ENCODE measurements at regions not wholly inside any gene's neighbourhood (a gene's known extent, or its start where the extent isn't known, plus 50 kb on each side); places are given as distances from the start of the nearest gene placed in this dataset.

DNA sequence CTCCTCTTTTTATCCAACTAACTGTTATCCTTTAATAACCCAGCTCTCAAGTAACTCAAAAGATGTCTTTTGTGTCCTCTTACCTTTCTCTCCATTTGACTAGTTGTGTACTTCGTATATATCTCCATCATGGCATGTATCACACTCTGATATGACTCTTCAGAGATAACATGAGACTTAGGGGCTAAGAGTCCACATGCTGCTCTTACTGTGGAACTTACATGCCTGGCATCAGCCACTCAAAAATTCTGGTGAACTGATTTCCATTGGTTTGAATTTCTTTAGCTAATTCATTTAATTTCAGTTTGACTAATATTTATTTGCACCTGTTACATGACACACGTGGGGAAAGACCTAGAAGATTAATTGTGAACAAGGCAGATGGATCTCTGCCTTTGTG lies 317.3 kb downstream of the HS3ST1 start:
- TF ChIP-seq, protein P1, sequence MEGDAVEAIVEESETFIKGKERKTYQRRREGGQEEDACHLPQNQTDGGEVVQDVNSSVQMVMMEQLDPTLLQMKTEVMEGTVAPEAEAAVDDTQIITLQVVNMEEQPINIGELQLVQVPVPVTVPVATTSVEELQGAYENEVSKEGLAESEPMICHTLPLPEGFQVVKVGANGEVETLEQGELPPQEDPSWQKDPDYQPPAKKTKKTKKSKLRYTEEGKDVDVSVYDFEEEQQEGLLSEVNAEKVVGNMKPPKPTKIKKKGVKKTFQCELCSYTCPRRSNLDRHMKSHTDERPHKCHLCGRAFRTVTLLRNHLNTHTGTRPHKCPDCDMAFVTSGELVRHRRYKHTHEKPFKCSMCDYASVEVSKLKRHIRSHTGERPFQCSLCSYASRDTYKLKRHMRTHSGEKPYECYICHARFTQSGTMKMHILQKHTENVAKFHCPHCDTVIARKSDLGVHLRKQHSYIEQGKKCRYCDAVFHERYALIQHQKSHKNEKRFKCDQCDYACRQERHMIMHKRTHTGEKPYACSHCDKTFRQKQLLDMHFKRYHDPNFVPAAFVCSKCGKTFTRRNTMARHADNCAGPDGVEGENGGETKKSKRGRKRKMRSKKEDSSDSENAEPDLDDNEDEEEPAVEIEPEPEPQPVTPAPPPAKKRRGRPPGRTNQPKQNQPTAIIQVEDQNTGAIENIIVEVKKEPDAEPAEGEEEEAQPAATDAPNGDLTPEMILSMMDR (IDR thresholded peaks at IDR 0.05) = no peak
- TF ChIP-seq, protein P2, sequence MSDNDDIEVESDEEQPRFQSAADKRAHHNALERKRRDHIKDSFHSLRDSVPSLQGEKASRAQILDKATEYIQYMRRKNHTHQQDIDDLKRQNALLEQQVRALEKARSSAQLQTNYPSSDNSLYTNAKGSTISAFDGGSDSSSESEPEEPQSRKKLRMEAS (CRISPR knock-in tag; IDR thresholded peaks at IDR 0.05) = no peak
- TF ChIP-seq, protein P3, sequence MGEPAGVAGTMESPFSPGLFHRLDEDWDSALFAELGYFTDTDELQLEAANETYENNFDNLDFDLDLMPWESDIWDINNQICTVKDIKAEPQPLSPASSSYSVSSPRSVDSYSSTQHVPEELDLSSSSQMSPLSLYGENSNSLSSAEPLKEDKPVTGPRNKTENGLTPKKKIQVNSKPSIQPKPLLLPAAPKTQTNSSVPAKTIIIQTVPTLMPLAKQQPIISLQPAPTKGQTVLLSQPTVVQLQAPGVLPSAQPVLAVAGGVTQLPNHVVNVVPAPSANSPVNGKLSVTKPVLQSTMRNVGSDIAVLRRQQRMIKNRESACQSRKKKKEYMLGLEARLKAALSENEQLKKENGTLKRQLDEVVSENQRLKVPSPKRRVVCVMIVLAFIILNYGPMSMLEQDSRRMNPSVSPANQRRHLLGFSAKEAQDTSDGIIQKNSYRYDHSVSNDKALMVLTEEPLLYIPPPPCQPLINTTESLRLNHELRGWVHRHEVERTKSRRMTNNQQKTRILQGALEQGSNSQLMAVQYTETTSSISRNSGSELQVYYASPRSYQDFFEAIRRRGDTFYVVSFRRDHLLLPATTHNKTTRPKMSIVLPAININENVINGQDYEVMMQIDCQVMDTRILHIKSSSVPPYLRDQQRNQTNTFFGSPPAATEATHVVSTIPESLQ (CRISPR knock-in tag; IDR thresholded peaks at IDR 0.05) = no peak
- TF ChIP-seq, protein P4, sequence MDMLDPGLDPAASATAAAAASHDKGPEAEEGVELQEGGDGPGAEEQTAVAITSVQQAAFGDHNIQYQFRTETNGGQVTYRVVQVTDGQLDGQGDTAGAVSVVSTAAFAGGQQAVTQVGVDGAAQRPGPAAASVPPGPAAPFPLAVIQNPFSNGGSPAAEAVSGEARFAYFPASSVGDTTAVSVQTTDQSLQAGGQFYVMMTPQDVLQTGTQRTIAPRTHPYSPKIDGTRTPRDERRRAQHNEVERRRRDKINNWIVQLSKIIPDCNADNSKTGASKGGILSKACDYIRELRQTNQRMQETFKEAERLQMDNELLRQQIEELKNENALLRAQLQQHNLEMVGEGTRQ (CRISPR knock-in tag; IDR thresholded peaks at IDR 0.05) = no peak
- TF ChIP-seq ATF1 (CRISPR knock-in tag; IDR thresholded peaks at IDR 0.05) (no peak), CREB1 (CRISPR knock-in tag; IDR thresholded peaks at IDR 0.05) (no peak), SP1 (CRISPR knock-in tag; conservative IDR thresholded peaks at IDR 0.05) (no peak), NFE2L1 (CRISPR knock-in tag; IDR thresholded peaks at IDR 0.05) (no peak), NFYB (CRISPR knock-in tag; conservative IDR thresholded peaks at IDR 0.05; ENCODE audit: low read depth) (no peak)
- TF ChIP-seq, protein P5, sequence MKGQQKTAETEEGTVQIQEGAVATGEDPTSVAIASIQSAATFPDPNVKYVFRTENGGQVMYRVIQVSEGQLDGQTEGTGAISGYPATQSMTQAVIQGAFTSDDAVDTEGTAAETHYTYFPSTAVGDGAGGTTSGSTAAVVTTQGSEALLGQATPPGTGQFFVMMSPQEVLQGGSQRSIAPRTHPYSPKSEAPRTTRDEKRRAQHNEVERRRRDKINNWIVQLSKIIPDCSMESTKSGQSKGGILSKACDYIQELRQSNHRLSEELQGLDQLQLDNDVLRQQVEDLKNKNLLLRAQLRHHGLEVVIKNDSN (CRISPR knock-in tag; IDR thresholded peaks at IDR 0.05) = no peak
- TF ChIP-seq, protein P6, sequence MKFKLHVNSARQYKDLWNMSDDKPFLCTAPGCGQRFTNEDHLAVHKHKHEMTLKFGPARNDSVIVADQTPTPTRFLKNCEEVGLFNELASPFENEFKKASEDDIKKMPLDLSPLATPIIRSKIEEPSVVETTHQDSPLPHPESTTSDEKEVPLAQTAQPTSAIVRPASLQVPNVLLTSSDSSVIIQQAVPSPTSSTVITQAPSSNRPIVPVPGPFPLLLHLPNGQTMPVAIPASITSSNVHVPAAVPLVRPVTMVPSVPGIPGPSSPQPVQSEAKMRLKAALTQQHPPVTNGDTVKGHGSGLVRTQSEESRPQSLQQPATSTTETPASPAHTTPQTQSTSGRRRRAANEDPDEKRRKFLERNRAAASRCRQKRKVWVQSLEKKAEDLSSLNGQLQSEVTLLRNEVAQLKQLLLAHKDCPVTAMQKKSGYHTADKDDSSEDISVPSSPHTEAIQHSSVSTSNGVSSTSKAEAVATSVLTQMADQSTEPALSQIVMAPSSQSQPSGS (CRISPR knock-in tag; IDR thresholded peaks at IDR 0.05; ENCODE audit: borderline replicate concordance, low read depth) = no peak
- TF ChIP-seq, protein P7, sequence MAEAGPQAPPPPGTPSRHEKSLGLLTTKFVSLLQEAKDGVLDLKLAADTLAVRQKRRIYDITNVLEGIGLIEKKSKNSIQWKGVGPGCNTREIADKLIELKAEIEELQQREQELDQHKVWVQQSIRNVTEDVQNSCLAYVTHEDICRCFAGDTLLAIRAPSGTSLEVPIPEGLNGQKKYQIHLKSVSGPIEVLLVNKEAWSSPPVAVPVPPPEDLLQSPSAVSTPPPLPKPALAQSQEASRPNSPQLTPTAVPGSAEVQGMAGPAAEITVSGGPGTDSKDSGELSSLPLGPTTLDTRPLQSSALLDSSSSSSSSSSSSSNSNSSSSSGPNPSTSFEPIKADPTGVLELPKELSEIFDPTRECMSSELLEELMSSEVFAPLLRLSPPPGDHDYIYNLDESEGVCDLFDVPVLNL (CRISPR knock-in tag; IDR thresholded peaks at IDR 0.05; ENCODE audit: borderline replicate concordance, low read depth) = no peak
- TF ChIP-seq, protein P8, sequence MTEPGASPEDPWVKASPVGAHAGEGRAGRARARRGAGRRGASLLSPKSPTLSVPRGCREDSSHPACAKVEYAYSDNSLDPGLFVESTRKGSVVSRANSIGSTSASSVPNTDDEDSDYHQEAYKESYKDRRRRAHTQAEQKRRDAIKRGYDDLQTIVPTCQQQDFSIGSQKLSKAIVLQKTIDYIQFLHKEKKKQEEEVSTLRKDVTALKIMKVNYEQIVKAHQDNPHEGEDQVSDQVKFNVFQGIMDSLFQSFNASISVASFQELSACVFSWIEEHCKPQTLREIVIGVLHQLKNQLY (CRISPR knock-in tag; IDR thresholded peaks at IDR 0.05) = no peak
- TF ChIP-seq, protein P9, sequence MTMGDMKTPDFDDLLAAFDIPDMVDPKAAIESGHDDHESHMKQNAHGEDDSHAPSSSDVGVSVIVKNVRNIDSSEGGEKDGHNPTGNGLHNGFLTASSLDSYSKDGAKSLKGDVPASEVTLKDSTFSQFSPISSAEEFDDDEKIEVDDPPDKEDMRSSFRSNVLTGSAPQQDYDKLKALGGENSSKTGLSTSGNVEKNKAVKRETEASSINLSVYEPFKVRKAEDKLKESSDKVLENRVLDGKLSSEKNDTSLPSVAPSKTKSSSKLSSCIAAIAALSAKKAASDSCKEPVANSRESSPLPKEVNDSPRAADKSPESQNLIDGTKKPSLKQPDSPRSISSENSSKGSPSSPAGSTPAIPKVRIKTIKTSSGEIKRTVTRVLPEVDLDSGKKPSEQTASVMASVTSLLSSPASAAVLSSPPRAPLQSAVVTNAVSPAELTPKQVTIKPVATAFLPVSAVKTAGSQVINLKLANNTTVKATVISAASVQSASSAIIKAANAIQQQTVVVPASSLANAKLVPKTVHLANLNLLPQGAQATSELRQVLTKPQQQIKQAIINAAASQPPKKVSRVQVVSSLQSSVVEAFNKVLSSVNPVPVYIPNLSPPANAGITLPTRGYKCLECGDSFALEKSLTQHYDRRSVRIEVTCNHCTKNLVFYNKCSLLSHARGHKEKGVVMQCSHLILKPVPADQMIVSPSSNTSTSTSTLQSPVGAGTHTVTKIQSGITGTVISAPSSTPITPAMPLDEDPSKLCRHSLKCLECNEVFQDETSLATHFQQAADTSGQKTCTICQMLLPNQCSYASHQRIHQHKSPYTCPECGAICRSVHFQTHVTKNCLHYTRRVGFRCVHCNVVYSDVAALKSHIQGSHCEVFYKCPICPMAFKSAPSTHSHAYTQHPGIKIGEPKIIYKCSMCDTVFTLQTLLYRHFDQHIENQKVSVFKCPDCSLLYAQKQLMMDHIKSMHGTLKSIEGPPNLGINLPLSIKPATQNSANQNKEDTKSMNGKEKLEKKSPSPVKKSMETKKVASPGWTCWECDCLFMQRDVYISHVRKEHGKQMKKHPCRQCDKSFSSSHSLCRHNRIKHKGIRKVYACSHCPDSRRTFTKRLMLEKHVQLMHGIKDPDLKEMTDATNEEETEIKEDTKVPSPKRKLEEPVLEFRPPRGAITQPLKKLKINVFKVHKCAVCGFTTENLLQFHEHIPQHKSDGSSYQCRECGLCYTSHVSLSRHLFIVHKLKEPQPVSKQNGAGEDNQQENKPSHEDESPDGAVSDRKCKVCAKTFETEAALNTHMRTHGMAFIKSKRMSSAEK (CRISPR knock-in tag; IDR thresholded peaks at IDR 0.05; ENCODE audit: borderline replicate concordance) = no peak
